A673 (cell line): ENCODE measurements at regions not wholly inside any gene's neighbourhood (a gene's known extent, or its start where the extent isn't known, plus 50 kb on each side); places are given as distances from the start of the nearest gene placed in this dataset.

Experiments
- EZH2 ChIP-seq: fragments of 200-600 bp; sonication (generic); IDR thresholded peaks from 2 replicates; pipeline ENCODE4 v1.6.1; 2017; ENCODE audit warnings: borderline replicate concordance, low read depth, mild to moderate bottlenecking, mixed read lengths, antibody characterized with exemption, low read length; ENCODE audit not compliant: poor library complexity, severe bottlenecking
- TF ChIP-seq, protein P1 (sequence below): fragments of 300-800, 200-600 bp; sonication (generic); conservative IDR thresholded peaks from 2 replicates; pipeline ENCODE4 v1.5.1; 2017; ENCODE audit warnings: low read depth, mild to moderate bottlenecking, antibody characterized with exemption, low read length, moderate library complexity, mixed read lengths

DNA sequence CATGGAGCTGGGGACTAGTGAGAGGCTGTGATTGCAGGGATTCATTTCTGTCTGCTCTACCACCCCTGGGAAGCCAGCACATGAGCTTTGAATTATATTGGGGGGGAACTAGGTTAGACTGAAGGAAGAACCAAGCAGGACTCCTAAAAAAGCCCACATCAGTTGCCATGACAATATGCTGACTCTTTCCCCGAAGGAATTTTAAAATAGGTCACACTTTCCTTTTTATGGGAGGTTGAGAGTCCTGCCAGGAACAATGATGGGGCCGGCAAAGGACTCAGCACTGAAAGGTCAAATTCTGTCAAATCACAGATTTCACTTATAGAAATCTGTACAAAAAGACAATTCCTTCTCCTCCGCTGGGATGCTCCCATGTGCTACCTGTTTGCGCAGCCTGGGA, 130.8 kb downstream of the ZNF621 start:
- TF ChIP-seq, protein P1, sequence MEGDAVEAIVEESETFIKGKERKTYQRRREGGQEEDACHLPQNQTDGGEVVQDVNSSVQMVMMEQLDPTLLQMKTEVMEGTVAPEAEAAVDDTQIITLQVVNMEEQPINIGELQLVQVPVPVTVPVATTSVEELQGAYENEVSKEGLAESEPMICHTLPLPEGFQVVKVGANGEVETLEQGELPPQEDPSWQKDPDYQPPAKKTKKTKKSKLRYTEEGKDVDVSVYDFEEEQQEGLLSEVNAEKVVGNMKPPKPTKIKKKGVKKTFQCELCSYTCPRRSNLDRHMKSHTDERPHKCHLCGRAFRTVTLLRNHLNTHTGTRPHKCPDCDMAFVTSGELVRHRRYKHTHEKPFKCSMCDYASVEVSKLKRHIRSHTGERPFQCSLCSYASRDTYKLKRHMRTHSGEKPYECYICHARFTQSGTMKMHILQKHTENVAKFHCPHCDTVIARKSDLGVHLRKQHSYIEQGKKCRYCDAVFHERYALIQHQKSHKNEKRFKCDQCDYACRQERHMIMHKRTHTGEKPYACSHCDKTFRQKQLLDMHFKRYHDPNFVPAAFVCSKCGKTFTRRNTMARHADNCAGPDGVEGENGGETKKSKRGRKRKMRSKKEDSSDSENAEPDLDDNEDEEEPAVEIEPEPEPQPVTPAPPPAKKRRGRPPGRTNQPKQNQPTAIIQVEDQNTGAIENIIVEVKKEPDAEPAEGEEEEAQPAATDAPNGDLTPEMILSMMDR: no peak
- TF ChIP-seq EZH2: no peak
